HG03025 (cell line): ENCODE measurements at regions not wholly inside any gene's neighbourhood (a gene's known extent, or its start where the extent isn't known, plus 50 kb on each side); places are given as distances from the start of the nearest gene placed in this dataset.
"Not testable (repeated sequence)": the region's sequence is repeated elsewhere in the genome, so short reads cannot be mapped to it uniquely, and the experiment has no call there.

Experiments
- ATAC-seq: cut with Tn5 transposase; IDR thresholded peaks from one replicate; pipeline ENCODE4 v1.9.1; 2021; ENCODE audit warnings: mild to moderate bottlenecking, moderate library complexity; ENCODE audit not compliant: unreplicated experiment, low FRiP score

GRCh38 chr4:117014236-117014635 lies 71.1 kb downstream of the TRAM1L1 start:
- ATAC-seq, result no peak

- no peak for ATAC-seq
These were observed 74.7 kb downstream of the TRAM1L1 start for GRCh38 chr4:117010671-117011070.

- ATAC-seq, result peak; percentile 93
These were observed 84.3 kb downstream of the TRAM1L1 start for GRCh38 chr4:117001077-117001476.

- ATAC-seq, result no peak
These were observed 102.7 kb downstream of the TRAM1L1 start for GRCh38 chr4:116982656-116983055.

- ATAC-seq, result not testable (repeated sequence)
These were observed 104.9 kb downstream of the TRAM1L1 start for GRCh38 chr4:116980436-116980835.

GRCh38 chr4:116959045-116959444 lies 126.3 kb downstream of the TRAM1L1 start:
- no peak for ATAC-seq

GRCh38 chr4:116953947-116954346 lies 131.4 kb downstream of the TRAM1L1 start:
- ATAC-seq, result no peak

GRCh38 chr4:116952530-116953136 lies 132.7 kb downstream of the TRAM1L1 start:
- no peak for ATAC-seq

- ATAC-seq, result no peak
These were observed 135.5 kb downstream of the TRAM1L1 start for GRCh38 chr4:116949856-116950255.

GRCh38 chr4:116942315-116942714 lies 143.1 kb downstream of the TRAM1L1 start:
- no peak for ATAC-seq

- ATAC-seq, result no peak
These were observed 155.0 kb downstream of the TRAM1L1 start for GRCh38 chr4:116930329-116930728.

- ATAC-seq, result no peak
These were observed 158.6 kb downstream of the TRAM1L1 start for GRCh38 chr4:116926631-116927295.

GRCh38 chr4:116925900-116926457 lies 159.4 kb downstream of the TRAM1L1 start:
- ATAC-seq, result no peak

- no peak for ATAC-seq
These were observed 162.0 kb downstream of the TRAM1L1 start for GRCh38 chr4:116923389-116923788.

GRCh38 chr4:116913451-116913850 lies 171.9 kb downstream of the TRAM1L1 start:
- ATAC-seq, result no peak

GRCh38 chr4:116906758-116907157 lies 178.6 kb downstream of the TRAM1L1 start:
- no peak for ATAC-seq

GRCh38 chr4:116899561-116899960 lies 185.8 kb downstream of the TRAM1L1 start:
- no peak for ATAC-seq

GRCh38 chr4:116885579-116885978 lies 199.8 kb downstream of the TRAM1L1 start:
- no peak for ATAC-seq

GRCh38 chr4:116882503-116882902 lies 202.9 kb downstream of the TRAM1L1 start:
- no peak for ATAC-seq

GRCh38 chr4:116881077-116881476 lies 204.3 kb downstream of the TRAM1L1 start:
- ATAC-seq, result no peak

GRCh38 chr4:116880625-116881024 lies 204.8 kb downstream of the TRAM1L1 start:
- ATAC-seq, result no peak

- no peak for ATAC-seq
These were observed 207.1 kb downstream of the TRAM1L1 start for GRCh38 chr4:116878280-116878679.
